GM23338 (cell line): ENCODE measurements at regions not wholly inside any gene's neighbourhood (a gene's known extent, or its start where the extent isn't known, plus 50 kb on each side); places are given as distances from the start of the nearest gene placed in this dataset.

Experiments
- ATAC-seq: fragments of 200-7000 bp; cut with Tn5 transposase; 3 replicates; pipeline ENCODE4 v1.9.1; 2020
- DNase-seq: peaks from one replicate; pipeline ENCODE4 v3.0.0-alpha.2; 2015; ENCODE audit warnings: low spot score
- H2AFZ ChIP-seq: fragments of 200-600 bp; sonication (generic); 2 replicates; pipeline ENCODE4 v1.8.0; 2016; ENCODE audit warnings: antibody characterized with exemption, mild to moderate bottlenecking, moderate library complexity
- H3F3A ChIP-seq: fragments of 200-600 bp; sonication (generic); replicated peaks from 2 replicates; pipeline ENCODE4 v1.8.0; 2017; ENCODE audit warnings: antibody characterized with exemption, mixed run types, low read depth
- H3K27ac ChIP-seq: fragments of 200-600 bp; sonication (generic); 2 replicates; pipeline ENCODE4 v1.6.1; 2016; ENCODE audit warnings: low read depth
- H3K27me3 ChIP-seq: fragments of 200-600 bp; sonication (generic); 2 replicates; pipeline ENCODE4 v1.8.0; 2016; ENCODE audit warnings: mild to moderate bottlenecking, mixed run types, moderate library complexity; ENCODE audit not compliant: insufficient read depth
- H3K36me3 ChIP-seq: fragments of 200-600 bp; sonication (generic); 2 replicates; pipeline ENCODE4 v1.8.0; 2016; ENCODE audit warnings: mild to moderate bottlenecking; ENCODE audit not compliant: insufficient read depth
- H3K4me1 ChIP-seq: fragments of 200-600 bp; sonication (generic); 2 replicates; pipeline ENCODE4 v1.8.0; 2016; ENCODE audit warnings: mild to moderate bottlenecking, moderate library complexity; ENCODE audit not compliant: insufficient read depth
- H3K4me2 ChIP-seq: fragments of 200-600 bp; sonication (generic); 2 replicates; pipeline ENCODE4 v1.7.1; 2017; ENCODE audit warnings: mixed run types
- H3K4me3 ChIP-seq: fragments of 200-600 bp; sonication (generic); 2 replicates; pipeline ENCODE4 v1.6.1; 2016; ENCODE audit warnings: mixed run types
- H3K79me2 ChIP-seq: fragments of 200-600 bp; sonication (generic); replicated peaks from 2 replicates; pipeline ENCODE4 v1.8.0; 2017; ENCODE audit warnings: mild to moderate bottlenecking; ENCODE audit not compliant: insufficient read depth
- H3K9me2 ChIP-seq: fragments of 200-600 bp; sonication (generic); 2 replicates; pipeline ENCODE4 v1.8.0; 2017; ENCODE audit not compliant: insufficient read depth
- H4K20me1 ChIP-seq: fragments of 200-600 bp; sonication (generic); replicated peaks from 2 replicates; pipeline ENCODE4 v1.8.0; 2017; ENCODE audit warnings: mild to moderate bottlenecking; ENCODE audit not compliant: insufficient read depth
- H3K27ac Mint-ChIP-seq: 2 replicates; pipeline ENCODE4 v1.8.0; 2020; ENCODE audit warnings: inconsistent platforms, mild to moderate bottlenecking, moderate library complexity, mixed read lengths
- H3K27me3 Mint-ChIP-seq: 3 replicates; pipeline ENCODE4 v1.8.0; 2022; ENCODE audit warnings: low read depth, mild to moderate bottlenecking, moderate library complexity, mixed read lengths, inconsistent platforms; ENCODE audit not compliant: insufficient read depth, poor library complexity
- H3K36me3 Mint-ChIP-seq: 3 replicates; pipeline ENCODE4 v1.8.0; 2021; ENCODE audit warnings: low read depth, mild to moderate bottlenecking, inconsistent platforms, moderate library complexity, mixed read lengths
- H3K4me1 Mint-ChIP-seq: 3 replicates; pipeline ENCODE4 v1.8.0; 2020; ENCODE audit warnings: mild to moderate bottlenecking, inconsistent platforms, mixed read lengths
- H3K4me3 Mint-ChIP-seq: 3 replicates; pipeline ENCODE4 v1.8.0; 2021; ENCODE audit warnings: moderate library complexity, mild to moderate bottlenecking, inconsistent platforms, mixed read lengths
- H3K9me3 Mint-ChIP-seq: 3 replicates; pipeline ENCODE4 v1.8.0; 2020; ENCODE audit warnings: moderate library complexity, mild to moderate bottlenecking, inconsistent platforms, mixed read lengths
- CREB1 ChIP-seq: fragments of 250-450 bp; sonication (Bioruptor Pico); IDR thresholded peaks from 2 replicates; pipeline ENCODE4 v1.5.0; 2020; ENCODE audit warnings: low read depth, mild to moderate bottlenecking, moderate library complexity
- EZH2 ChIP-seq: fragments of 200-600 bp; sonication (generic); IDR thresholded peaks from one replicate; pipeline ENCODE4 v1.8.0; 2017; ENCODE audit warnings: antibody characterized with exemption, mild to moderate bottlenecking, low read depth; ENCODE audit not compliant: unreplicated experiment
- EZH2phosphoT487 ChIP-seq: fragments of 200-600 bp; sonication (generic); IDR thresholded peaks from one replicate; pipeline ENCODE4 v1.8.1; 2018; ENCODE audit warnings: antibody characterized with exemption; ENCODE audit not compliant: unreplicated experiment
- JUNB ChIP-seq: IDR thresholded peaks from one replicate; pipeline ENCODE4 v1.6.1; 2016; ENCODE audit warnings: antibody characterized with exemption; ENCODE audit not compliant: unreplicated experiment
- NANOG ChIP-seq: IDR thresholded peaks from 2 replicates; pipeline ENCODE4 v1.6.1; 2016; ENCODE audit warnings: antibody characterized with exemption, borderline replicate concordance
- REST ChIP-seq: IDR thresholded peaks from one replicate; pipeline ENCODE4 v1.6.1; 2018; ENCODE audit warnings: antibody characterized with exemption; ENCODE audit not compliant: unreplicated experiment
- STAT1 ChIP-seq: IDR thresholded peaks from one replicate; pipeline ENCODE4 v1.6.1; 2016; ENCODE audit warnings: antibody characterized with exemption; ENCODE audit not compliant: unreplicated experiment
- ZNF114 ChIP-seq: fragments of 250-450 bp; sonication (Bioruptor Pico); IDR thresholded peaks from 2 replicates; pipeline ENCODE4 v1.5.0; 2020; ENCODE audit warnings: mild to moderate bottlenecking, moderate library complexity
- ZNF331 ChIP-seq: fragments of 250-450 bp; sonication (Bioruptor Pico); IDR thresholded peaks from 2 replicates; pipeline ENCODE4 v1.5.0; 2020; ENCODE audit warnings: low read depth, mild to moderate bottlenecking, moderate library complexity
- TF ChIP-seq, protein P1 (sequence below), 2 experiments: fragments of 200-600 bp in 1 of 2; sonication (generic) in 1 of 2; conservative IDR thresholded peaks; 2 replicates each; pipeline versions ENCODE4 v1.5.1 to v1.6.1; 2016 to 2017; ENCODE audit warnings: antibody characterized with exemption in 2 of 2, low read depth in 2 of 2, mild to moderate bottlenecking in 2 of 2, moderate library complexity in 1 of 2

- Histone ChIP-seq H3K27me3 (no peaks in the 10 kb centered on the region), H3K4me1 (peaks cover 16% of the 10 kb centered on the region; the same call in 1 of the 2 replicates), H3K36me3 (no peaks in the 10 kb centered on the region), H3K27ac (no peak overlapping the region), H3K4me3 (no peak overlapping the region), H4K20me1 (no peaks in the 10 kb centered on the region), H3K79me2 (no peaks in the 10 kb centered on the region), H3F3A (no peaks in the 10 kb centered on the region), H3K9me2 (0 out of 2 replicates have a peak, but pooled peaks cover 4% of the 10 kb centered on the region), H2AFZ (no peak overlapping the region), H3K4me2 (no peak overlapping the region)
- Mint-ChIP-seq H3K27ac (no peak overlapping the region), H3K9me3 (no peaks in the 10 kb centered on the region), H3K36me3 (no peaks in the 10 kb centered on the region), H3K4me3 (no peak overlapping the region), H3K27me3 (no peaks in the 10 kb centered on the region), H3K4me1 (no peaks in the 10 kb centered on the region)
- DNase-seq (peak; percentile 82), ATAC-seq (peak; percentile 82)
- TF ChIP-seq REST = no peak
- TF ChIP-seq STAT1 = no peak
- no peak for TF ChIP-seq ZNF331 (CRISPR knock-in tag)
- TF ChIP-seq EZH2 = no peak
- no peak for TF ChIP-seq EZH2phosphoT487
- no peak for TF ChIP-seq JUNB
- TF ChIP-seq, protein P1, sequence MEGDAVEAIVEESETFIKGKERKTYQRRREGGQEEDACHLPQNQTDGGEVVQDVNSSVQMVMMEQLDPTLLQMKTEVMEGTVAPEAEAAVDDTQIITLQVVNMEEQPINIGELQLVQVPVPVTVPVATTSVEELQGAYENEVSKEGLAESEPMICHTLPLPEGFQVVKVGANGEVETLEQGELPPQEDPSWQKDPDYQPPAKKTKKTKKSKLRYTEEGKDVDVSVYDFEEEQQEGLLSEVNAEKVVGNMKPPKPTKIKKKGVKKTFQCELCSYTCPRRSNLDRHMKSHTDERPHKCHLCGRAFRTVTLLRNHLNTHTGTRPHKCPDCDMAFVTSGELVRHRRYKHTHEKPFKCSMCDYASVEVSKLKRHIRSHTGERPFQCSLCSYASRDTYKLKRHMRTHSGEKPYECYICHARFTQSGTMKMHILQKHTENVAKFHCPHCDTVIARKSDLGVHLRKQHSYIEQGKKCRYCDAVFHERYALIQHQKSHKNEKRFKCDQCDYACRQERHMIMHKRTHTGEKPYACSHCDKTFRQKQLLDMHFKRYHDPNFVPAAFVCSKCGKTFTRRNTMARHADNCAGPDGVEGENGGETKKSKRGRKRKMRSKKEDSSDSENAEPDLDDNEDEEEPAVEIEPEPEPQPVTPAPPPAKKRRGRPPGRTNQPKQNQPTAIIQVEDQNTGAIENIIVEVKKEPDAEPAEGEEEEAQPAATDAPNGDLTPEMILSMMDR (conservative IDR thresholded peaks at IDR 0.05; ENCODE audit: low read depth in 2 of 2) = peak; percentile 72 to 89
Observed at GRCh38 chr9:79254900-79255650, 316.7 kb upstream of the TLE4 start.

- Histone ChIP-seq H4K20me1 (no peaks in the 10 kb centered on the region), H3K27me3 (no peaks in the 10 kb centered on the region), H3K36me3 (no peaks in the 10 kb centered on the region), H3K4me2 (no peak overlapping the region), H2AFZ (no peak overlapping the region), H3F3A (no peaks in the 10 kb centered on the region), H3K27ac (no peak overlapping the region), H3K79me2 (no peaks in the 10 kb centered on the region), H3K4me1 (peaks cover 16% of the 10 kb centered on the region; the same call in 1 of the 2 replicates), H3K9me2 (0 out of 2 replicates have a peak, but pooled peaks cover 4% of the 10 kb centered on the region), H3K4me3 (no peak overlapping the region)
- no peak for ATAC-seq
- H3K27ac Mint-ChIP-seq = no peak overlapping the region
- no peak overlapping the region for H3K4me3 Mint-ChIP-seq
- H3K27me3 Mint-ChIP-seq = no peaks in the 10 kb centered on the region
- no peak for DNase-seq
- no peaks in the 10 kb centered on the region for H3K4me1 Mint-ChIP-seq
- H3K9me3 Mint-ChIP-seq = no peaks in the 10 kb centered on the region
- H3K36me3 Mint-ChIP-seq = no peaks in the 10 kb centered on the region
- TF ChIP-seq ZNF114 (CRISPR knock-in tag) (no peak), CREB1 (CRISPR knock-in tag) (no peak), STAT1 (no peak), ZNF331 (CRISPR knock-in tag) (no peak), EZH2 (no peak), NANOG (no peak), EZH2phosphoT487 (no peak), JUNB (no peak), REST (no peak)
- TF ChIP-seq, protein P1 (conservative IDR thresholded peaks at IDR 0.05; ENCODE audit: low read depth in 2 of 2) = no peak
Observed at GRCh38 chr9:79255651-79256260, 316.0 kb upstream of the TLE4 start.
